ENCODE measurements at regions not wholly inside any gene's neighbourhood (a gene's known extent, or its start where the extent isn't known, plus 50 kb on each side); places are given as distances from the start of the nearest gene placed in this dataset.

- intact Hi-C loops (cut with micrococcal nuclease; ENCODE audit: unreplicated experiment), result no loop called here
These were observed 276.8 kb upstream of the TET2 start for GRCh38 chr4:104869831-104870230.

DNA sequence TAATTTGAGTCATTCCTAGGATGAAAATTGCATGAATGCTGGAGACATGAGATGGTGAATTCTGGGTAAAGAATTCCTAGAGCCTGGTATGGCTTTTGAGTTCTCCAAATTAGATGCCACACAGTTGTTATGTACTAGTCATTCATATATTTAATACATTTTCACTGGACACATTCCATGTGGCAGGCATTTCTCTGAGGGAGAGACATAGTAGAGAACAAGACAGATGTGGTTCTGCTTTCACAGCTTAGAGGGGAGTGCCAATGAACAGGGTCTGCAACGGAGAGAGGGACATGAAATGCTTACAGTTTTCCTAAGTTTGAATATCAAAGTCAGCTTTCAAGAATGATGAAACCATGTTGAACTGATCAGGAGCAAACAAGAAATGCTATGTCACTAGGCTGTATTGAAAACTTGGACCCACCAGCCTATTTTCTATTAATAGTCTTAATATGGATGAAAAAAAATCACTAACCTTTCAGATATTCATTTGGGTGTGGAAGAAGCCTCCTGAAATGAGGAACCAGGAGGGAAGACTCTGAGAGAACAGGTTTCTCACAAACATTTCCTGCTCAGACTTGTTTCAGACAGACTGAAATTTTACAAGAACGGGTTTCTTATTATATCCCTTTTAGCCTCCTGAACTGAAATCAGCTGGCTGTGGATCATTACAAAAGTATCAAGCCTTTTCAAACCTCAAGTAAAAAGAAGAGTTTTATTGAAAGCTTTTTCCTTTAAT is 276.0 kb upstream of the TET2 start:
- no peak for DNase-seq (ENCODE audit: low spot score)
- ChIA-PET CTCF (ENCODE audit: unreplicated experiment) (no interaction called here), POLR2A (interaction anchor here (1.5 kb wide), 1 partner anchor 11 kb away, joined by 3 read pairs; no protein-coding TSS in a partner anchor)
- Histone ChIP-seq H3K4me2 (ENCODE audit: low read length) (no peak overlapping the region), H3K9me3 (ENCODE audit: low read length) (no peaks in the 10 kb centered on the region), H3K4me1 (ENCODE audit: insufficient read depth, low read length, poor library complexity, severe bottlenecking) (no peaks in the 10 kb centered on the region), H3K36me3 (ENCODE audit: insufficient read depth, low read length) (no peaks in the 10 kb centered on the region), H2AFZ (ENCODE audit: low read length) (no peak overlapping the region), H3K4me3 (ENCODE audit: low read depth, low read length, poor library complexity, severe bottlenecking) (no peak overlapping the region), H3K79me2 (ENCODE audit: insufficient read depth, low read depth, low read length) (no peaks in the 10 kb centered on the region), H3K27ac (ENCODE audit: low read depth, low read length, poor library complexity, severe bottlenecking) (no peak overlapping the region), H3K9me2 (ENCODE audit: insufficient read depth, low read length) (no peaks in the 10 kb centered on the region), H4K20me1 (ENCODE audit: insufficient read depth, low read length) (no peaks in the 10 kb centered on the region)
- intact Hi-C loops (cut with micrococcal nuclease; ENCODE audit: unreplicated experiment), result no loop called here
- TF ChIP-seq, protein P1, sequence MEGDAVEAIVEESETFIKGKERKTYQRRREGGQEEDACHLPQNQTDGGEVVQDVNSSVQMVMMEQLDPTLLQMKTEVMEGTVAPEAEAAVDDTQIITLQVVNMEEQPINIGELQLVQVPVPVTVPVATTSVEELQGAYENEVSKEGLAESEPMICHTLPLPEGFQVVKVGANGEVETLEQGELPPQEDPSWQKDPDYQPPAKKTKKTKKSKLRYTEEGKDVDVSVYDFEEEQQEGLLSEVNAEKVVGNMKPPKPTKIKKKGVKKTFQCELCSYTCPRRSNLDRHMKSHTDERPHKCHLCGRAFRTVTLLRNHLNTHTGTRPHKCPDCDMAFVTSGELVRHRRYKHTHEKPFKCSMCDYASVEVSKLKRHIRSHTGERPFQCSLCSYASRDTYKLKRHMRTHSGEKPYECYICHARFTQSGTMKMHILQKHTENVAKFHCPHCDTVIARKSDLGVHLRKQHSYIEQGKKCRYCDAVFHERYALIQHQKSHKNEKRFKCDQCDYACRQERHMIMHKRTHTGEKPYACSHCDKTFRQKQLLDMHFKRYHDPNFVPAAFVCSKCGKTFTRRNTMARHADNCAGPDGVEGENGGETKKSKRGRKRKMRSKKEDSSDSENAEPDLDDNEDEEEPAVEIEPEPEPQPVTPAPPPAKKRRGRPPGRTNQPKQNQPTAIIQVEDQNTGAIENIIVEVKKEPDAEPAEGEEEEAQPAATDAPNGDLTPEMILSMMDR (conservative IDR thresholded peaks at IDR 0.05; ENCODE audit: low read length), result no peak
- TF ChIP-seq EZH2phosphoT487 (IDR thresholded peaks at IDR 0.05; ENCODE audit: borderline replicate concordance, low read depth, low read length), result no peak
- no TSS peak for BruUV-seq (replicated peaks)

More at GRCh38 chr4:104869831-104870230, 276.8 kb upstream of the TET2 start:
- Histone ChIP-seq H3K9me3 (ENCODE audit: low read length) (no peaks in the 10 kb centered on the region), H3K27ac (ENCODE audit: low read depth, low read length, poor library complexity, severe bottlenecking) (no peak overlapping the region), H4K20me1 (ENCODE audit: insufficient read depth, low read length) (no peaks in the 10 kb centered on the region), H3K36me3 (ENCODE audit: insufficient read depth, low read length) (no peaks in the 10 kb centered on the region), H3K79me2 (ENCODE audit: insufficient read depth, low read depth, low read length) (no peaks in the 10 kb centered on the region), H3K4me1 (ENCODE audit: insufficient read depth, low read length, poor library complexity, severe bottlenecking) (no peaks in the 10 kb centered on the region), H3K4me2 (ENCODE audit: low read length) (no peak overlapping the region), H3K4me3 (ENCODE audit: low read depth, low read length, poor library complexity, severe bottlenecking) (no peak overlapping the region), H3K9me2 (ENCODE audit: insufficient read depth, low read length) (no peaks in the 10 kb centered on the region), H2AFZ (ENCODE audit: low read length) (no peak overlapping the region)
- ChIA-PET CTCF (ENCODE audit: unreplicated experiment) (no interaction called here), POLR2A (no interaction called here)
- no TSS peak for BruUV-seq (replicated peaks)
- DNase-seq (ENCODE audit: low spot score), result no peak
- TF ChIP-seq, protein P1 (conservative IDR thresholded peaks at IDR 0.05; ENCODE audit: low read length), result no peak
- TF ChIP-seq EZH2phosphoT487 (IDR thresholded peaks at IDR 0.05; ENCODE audit: borderline replicate concordance, low read depth, low read length), result no peak

DNA sequence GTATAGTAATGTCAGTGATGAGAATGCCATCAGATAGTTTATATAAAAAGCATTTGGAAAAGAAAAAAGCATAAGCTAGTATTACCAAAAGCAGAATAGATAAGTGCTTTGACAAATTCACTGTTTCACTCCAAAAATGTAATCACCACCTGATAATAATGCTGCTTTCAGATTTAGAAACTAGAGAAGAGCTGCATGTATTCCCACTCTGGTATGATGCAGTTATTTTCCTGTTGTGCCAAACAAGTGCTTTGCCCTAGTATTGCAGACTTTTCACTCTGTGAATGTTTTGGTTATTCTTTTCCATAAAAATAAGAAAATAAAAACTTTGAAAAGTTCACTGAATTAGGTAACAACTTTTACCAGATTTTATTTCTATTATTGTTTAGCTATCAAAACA is 267.7 kb upstream of the TET2 start:
- POLR2A ChIA-PET, result no interaction called here
- BruUV-seq (replicated peaks), result no TSS peak
- Histone ChIP-seq H3K4me2 (ENCODE audit: low read length) (no peak overlapping the region), H3K79me2 (ENCODE audit: insufficient read depth, low read depth, low read length) (no peaks in the 10 kb centered on the region), H3K4me1 (ENCODE audit: insufficient read depth, low read length, poor library complexity, severe bottlenecking) (no peaks in the 10 kb centered on the region), H3K36me3 (ENCODE audit: insufficient read depth, low read length) (no peaks in the 10 kb centered on the region), H3K27ac (ENCODE audit: low read depth, low read length, poor library complexity, severe bottlenecking) (no peak overlapping the region), H2AFZ (ENCODE audit: low read length) (no peak overlapping the region), H3K9me2 (ENCODE audit: insufficient read depth, low read length) (no peaks in the 10 kb centered on the region), H3K4me3 (ENCODE audit: low read depth, low read length, poor library complexity, severe bottlenecking) (no peak overlapping the region), H4K20me1 (ENCODE audit: insufficient read depth, low read length) (no peaks in the 10 kb centered on the region), H3K9me3 (ENCODE audit: low read length) (no peaks in the 10 kb centered on the region)
- no peak for TF ChIP-seq EZH2phosphoT487 (IDR thresholded peaks at IDR 0.05; ENCODE audit: borderline replicate concordance, low read depth, low read length)
- TF ChIP-seq, protein P1 (conservative IDR thresholded peaks at IDR 0.05; ENCODE audit: low read length), result no peak
- intact Hi-C loops (cut with micrococcal nuclease; ENCODE audit: unreplicated experiment), result no loop called here
- no peak for DNase-seq (ENCODE audit: low spot score)
- CTCF ChIA-PET (ENCODE audit: unreplicated experiment), result no interaction called here
